Thoracic aorta (tissue), 2 donors: ENCODE measurements at regions not wholly inside any gene's neighbourhood (a gene's known extent, or its start where the extent isn't known, plus 50 kb on each side); places are given as distances from the start of the nearest gene placed in this dataset.

ENCODE experiments used
- ATAC-seq: fragments of 150-250 bp; one replicate; pipeline ENCODE4 v1.8.0; 2017; ENCODE audit warnings: low read depth; ENCODE audit not compliant: insufficient number of reproducible peaks, low FRiP score
- DNase-seq: peaks from one replicate; pipeline ENCODE4 v3.0.0-alpha.2; 2020; ENCODE audit warnings: low spot score
- H3K27ac ChIP-seq, 2 donors: fragments of 200-600 bp; sonication (generic); 1 replicate in 1 of 2; 2 replicates in 1 of 2; pipeline ENCODE4 v1.5.1; 2016; ENCODE audit warnings: mild to moderate bottlenecking in 2 of 2, moderate library complexity in 2 of 2
- H3K27me3 ChIP-seq: fragments of 200-600 bp; sonication (generic); replicated peaks from 2 replicates; pipeline ENCODE4 v1.6.0; 2016; ENCODE audit warnings: mild to moderate bottlenecking; ENCODE audit not compliant: insufficient read depth
- H3K36me3 ChIP-seq: fragments of 200-600 bp; sonication (generic); one replicate; pipeline ENCODE4 v1.5.1; 2016
- H3K4me1 ChIP-seq, 2 donors: fragments of 200-600 bp; sonication (generic); 1 replicate in 1 of 2; 2 replicates in 1 of 2; pipeline versions ENCODE4 v1.5.1 to v1.6.0; 2016; ENCODE audit warnings: low read depth in 2 of 2, mild to moderate bottlenecking in 1 of 2; ENCODE audit not compliant: control insufficient read depth in 1 of 2
- H3K4me3 ChIP-seq: fragments of 200-600 bp; sonication (generic); 2 replicates; pipeline ENCODE4 v1.5.1; 2016; ENCODE audit warnings: mild to moderate bottlenecking
- H3K9me3 ChIP-seq: fragments of 200-600 bp; sonication (generic); 2 replicates; pipeline ENCODE4 v1.5.1; 2016
- CTCF ChIP-seq: fragments of 200-600 bp; sonication (generic); IDR thresholded peaks from one replicate; pipeline ENCODE4 v1.5.1; 2019; ENCODE audit warnings: antibody characterized with exemption

DNA sequence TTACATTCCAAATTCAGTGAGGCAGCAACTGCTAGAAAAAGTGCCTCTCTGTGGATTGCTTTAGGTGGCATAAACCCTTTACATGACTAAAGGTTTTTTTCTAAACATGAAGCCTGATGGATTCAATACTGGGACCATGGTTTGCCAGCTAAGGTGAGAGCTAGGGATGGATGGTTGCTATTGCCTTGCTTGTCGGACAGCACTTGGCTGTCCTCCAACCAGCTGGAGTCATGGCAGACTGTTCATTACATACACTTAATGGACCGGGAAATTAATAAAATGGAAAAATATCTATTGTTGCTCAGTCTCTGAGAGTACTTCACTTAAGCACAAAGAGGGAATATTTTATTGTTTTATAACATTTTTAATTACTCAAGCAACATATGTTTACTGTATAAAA is 116.9 kb upstream of the TRPC7 start:
- H3K4me1 ChIP-seq: no peaks in the 10 kb centered on the region
- no peaks in the 10 kb centered on the region for H3K27me3 ChIP-seq
- H3K4me3 ChIP-seq: no peak overlapping the region
- no peaks in the 10 kb centered on the region for H3K36me3 ChIP-seq
- DNase-seq: no peak
- TF ChIP-seq CTCF: no peak
- H3K27ac ChIP-seq: no peak overlapping the region
- ATAC-seq: no peak
- H3K9me3 ChIP-seq: no peaks in the 10 kb centered on the region

GRCh38 chr5:136474466-136474865 is 109.1 kb upstream of the TRPC7 start:
- no peak for DNase-seq
- H3K36me3 ChIP-seq: no peaks in the 10 kb centered on the region
- H3K27me3 ChIP-seq: no peaks in the 10 kb centered on the region
- TF ChIP-seq CTCF: no peak
- H3K4me3 ChIP-seq: no peak overlapping the region
- no peak for ATAC-seq
- H3K4me1 ChIP-seq: no peaks in the 10 kb centered on the region
- H3K27ac ChIP-seq: no peak overlapping the region
- H3K9me3 ChIP-seq: no peaks in the 10 kb centered on the region

GRCh38 chr5:136467632-136468031 is 102.3 kb upstream of the TRPC7 start:
- Histone ChIP-seq H3K27me3 (no peaks in the 10 kb centered on the region), H3K36me3 (no peaks in the 10 kb centered on the region), H3K4me3 (no peak overlapping the region), H3K4me1 (no peaks in the 10 kb centered on the region), H3K27ac (no peak overlapping the region), H3K9me3 (no peaks in the 10 kb centered on the region)
- no peak for DNase-seq
- no peak for ATAC-seq
- no peak for TF ChIP-seq CTCF

DNA sequence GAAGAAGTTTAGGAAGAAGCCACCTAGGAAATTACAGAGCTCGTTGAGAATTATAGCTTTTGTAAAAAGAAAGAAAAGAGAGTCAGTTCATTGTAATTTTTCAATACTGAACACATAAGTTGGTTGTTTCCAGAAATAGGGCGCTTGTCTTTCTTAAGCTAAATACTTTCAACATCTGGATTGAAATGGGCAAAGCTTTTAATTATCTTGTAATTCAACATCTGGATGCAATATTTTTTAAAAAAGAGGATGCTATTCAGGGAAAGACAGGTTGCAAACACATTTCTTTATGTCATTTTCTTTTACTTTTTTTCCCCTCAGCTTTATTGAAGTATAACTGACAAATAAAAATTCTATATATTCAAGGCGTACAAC is 100.7 kb upstream of the TRPC7 start:
- TF ChIP-seq CTCF: no peak

DNA sequence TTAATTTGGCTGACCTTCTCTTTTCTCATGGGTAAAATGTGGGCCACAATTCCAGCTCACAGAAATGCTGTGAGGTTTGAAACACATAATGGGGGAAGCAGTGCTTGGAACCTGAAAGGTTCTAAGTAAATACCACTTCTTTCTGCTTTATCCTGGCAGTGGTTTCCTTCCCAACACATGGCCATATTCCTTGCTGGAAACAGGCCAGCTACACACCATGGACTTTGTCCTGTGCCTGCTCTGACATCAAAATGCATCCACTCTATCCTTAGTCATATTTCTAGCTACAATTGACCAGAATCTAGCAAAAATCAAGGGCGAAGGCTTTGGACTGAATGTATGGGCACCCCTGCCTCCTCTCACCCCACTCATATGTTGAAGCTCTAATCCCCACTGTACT is 93.1 kb upstream of the TRPC7 start:
- no peaks in the 10 kb centered on the region for H3K27me3 ChIP-seq
- no peaks in the 10 kb centered on the region for H3K9me3 ChIP-seq
- H3K36me3 ChIP-seq: no peaks in the 10 kb centered on the region
- no peak for TF ChIP-seq CTCF
- no peak overlapping the region for H3K27ac ChIP-seq
- no peak for ATAC-seq
- no peak overlapping the region for H3K4me3 ChIP-seq
- H3K4me1 ChIP-seq: no peaks in the 10 kb centered on the region
- no peak for DNase-seq

More for the DNA sequence above, 100.7 kb upstream of the TRPC7 start:
- H3K27me3 ChIP-seq: no peaks in the 10 kb centered on the region
- no peak overlapping the region for H3K4me3 ChIP-seq
- no peaks in the 10 kb centered on the region for H3K4me1 ChIP-seq
- H3K27ac ChIP-seq: no peak overlapping the region
- no peaks in the 10 kb centered on the region for H3K36me3 ChIP-seq
- DNase-seq (no peak), ATAC-seq (no peak)
- H3K9me3 ChIP-seq: no peaks in the 10 kb centered on the region
